ENCODE measurements at regions not wholly inside any gene's neighbourhood (a gene's known extent, or its start where the extent isn't known, plus 50 kb on each side); places are given as distances from the start of the nearest gene placed in this dataset.

DNA sequence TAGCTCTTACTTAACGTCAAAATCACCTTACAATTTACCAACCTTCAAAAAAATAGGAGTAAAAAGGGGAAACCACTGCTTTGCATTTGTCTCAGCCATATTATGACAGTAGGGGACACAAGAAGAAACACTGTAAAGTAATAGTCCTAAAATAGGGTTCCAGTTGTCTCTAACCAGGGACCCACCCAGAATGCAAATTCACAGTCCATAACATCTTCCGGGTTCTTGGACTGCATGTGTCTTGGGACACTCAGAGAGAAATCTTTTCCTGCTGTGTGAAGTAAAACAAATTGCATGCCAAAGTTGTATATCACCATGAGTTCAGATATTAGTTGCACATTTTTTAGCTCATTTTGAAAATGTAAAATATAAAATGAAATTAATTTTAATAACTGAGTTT lies 69.8 kb upstream of the PGR start:
- no peaks in the 10 kb centered on the region for H3K9me3 Mint-ChIP-seq
- no peak for DNase-seq
- H3K27me3 Mint-ChIP-seq, result no peaks in the 10 kb centered on the region
- no peak overlapping the region for H3K4me3 Mint-ChIP-seq
- no peak overlapping the region for H3K27ac Mint-ChIP-seq
- H3K4me1 Mint-ChIP-seq, result no peaks in the 10 kb centered on the region
- ATAC-seq, result no peak

DNA sequence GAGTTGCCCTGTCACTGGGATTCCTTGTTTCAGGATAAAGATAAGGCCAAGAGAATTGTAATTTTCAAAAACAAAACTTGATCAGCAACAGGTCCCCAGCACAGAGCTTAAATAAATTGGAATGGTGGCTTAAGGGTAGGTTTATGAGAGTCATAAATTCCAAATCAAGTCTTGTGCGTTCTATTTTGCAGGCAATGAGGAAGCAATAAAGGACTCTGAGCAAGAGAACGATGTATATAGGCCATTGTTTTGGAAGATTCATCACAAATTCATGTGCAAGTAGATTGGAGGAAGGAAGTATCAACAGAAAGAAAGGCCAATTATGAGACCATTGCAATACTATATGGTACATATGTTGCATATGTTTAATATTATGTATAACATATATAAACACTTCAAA lies 65.7 kb upstream of the PGR start:
- Mint-ChIP-seq H3K4me1 (no peaks in the 10 kb centered on the region), H3K27me3 (no peaks in the 10 kb centered on the region), H3K27ac (no peak overlapping the region), H3K4me3 (no peak overlapping the region), H3K9me3 (peaks cover 8 to 13% of the 10 kb centered on the region in 2 donors)
- no peak for ATAC-seq
- DNase-seq, result no peak

DNA sequence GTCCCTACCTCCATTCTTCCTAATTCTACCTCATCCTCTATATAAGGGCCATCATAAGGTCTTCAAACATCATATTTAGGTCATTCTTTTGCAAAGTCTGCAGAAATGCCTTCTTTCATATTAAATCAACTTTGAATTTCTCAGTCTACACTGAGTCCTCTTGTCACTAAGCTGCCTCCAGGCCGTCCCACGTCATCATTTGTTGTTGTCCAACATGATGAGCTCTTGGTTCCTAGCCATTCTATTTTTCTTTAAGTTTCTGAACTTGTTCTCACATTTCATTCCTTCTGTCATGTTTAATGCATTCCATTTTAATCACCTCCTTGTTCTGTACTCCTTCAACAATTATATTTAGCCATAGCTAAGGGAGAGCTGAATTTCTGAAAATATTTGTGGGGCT lies 59.2 kb upstream of the PGR start:
- no peak overlapping the region for H3K4me3 Mint-ChIP-seq

DNA sequence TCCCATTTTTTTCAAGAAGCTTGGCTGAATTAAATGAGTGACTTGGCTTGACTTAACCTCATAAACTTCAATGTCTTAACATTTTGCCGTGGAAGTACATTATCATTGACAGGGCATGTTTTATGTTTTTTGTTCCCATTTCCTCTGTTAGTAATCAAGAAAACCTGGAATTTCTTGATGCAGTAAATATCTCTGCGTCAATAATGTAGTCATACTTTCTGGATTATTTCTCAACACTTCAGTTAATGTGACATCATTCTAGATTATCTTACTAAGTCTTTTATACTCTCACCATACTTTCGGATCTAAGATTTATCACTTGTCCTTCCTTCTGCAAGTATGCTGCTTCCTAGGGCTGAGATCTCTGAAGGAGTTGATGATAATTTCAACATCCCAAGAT lies 58.6 kb upstream of the PGR start:
- peaks cover 5 to 10% of the 10 kb centered on the region in 2 donors for H3K9me3 Mint-ChIP-seq
- ATAC-seq (no peak), DNase-seq (no peak)
- H3K4me3 Mint-ChIP-seq, result no peak overlapping the region
- no peaks in the 10 kb centered on the region for H3K4me1 Mint-ChIP-seq
- no peak overlapping the region for H3K27ac Mint-ChIP-seq
- no peaks in the 10 kb centered on the region for H3K27me3 Mint-ChIP-seq

More for the DNA sequence above, 59.2 kb upstream of the PGR start:
- H3K4me1 Mint-ChIP-seq, result no peaks in the 10 kb centered on the region
- DNase-seq (no peak), ATAC-seq (no peak)
- peaks cover 10 to 12% of the 10 kb centered on the region in 2 donors for H3K9me3 Mint-ChIP-seq
- no peaks in the 10 kb centered on the region for H3K27me3 Mint-ChIP-seq
- H3K27ac Mint-ChIP-seq, result no peak overlapping the region

DNA sequence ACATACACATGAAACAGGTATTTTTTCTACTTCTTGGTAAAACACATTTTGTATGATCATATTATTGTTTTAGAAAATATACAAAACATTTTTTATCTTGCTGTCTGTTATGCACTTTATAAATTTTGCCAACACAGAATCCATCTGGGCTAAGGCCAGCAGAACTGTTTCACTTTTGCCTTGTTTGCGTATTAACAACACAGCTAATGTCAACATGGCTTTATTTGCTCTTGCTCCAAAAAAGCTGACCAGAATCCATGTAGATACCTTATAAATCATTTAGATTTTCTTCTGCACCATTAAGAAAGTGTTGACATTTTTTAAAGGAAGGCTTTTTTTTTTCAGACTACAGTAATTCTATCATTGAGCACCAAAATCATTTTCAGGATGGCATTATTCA lies 58.1 kb upstream of the PGR start:
- no peak for ATAC-seq
- peaks cover 5 to 10% of the 10 kb centered on the region in 2 donors for H3K9me3 Mint-ChIP-seq

DNA sequence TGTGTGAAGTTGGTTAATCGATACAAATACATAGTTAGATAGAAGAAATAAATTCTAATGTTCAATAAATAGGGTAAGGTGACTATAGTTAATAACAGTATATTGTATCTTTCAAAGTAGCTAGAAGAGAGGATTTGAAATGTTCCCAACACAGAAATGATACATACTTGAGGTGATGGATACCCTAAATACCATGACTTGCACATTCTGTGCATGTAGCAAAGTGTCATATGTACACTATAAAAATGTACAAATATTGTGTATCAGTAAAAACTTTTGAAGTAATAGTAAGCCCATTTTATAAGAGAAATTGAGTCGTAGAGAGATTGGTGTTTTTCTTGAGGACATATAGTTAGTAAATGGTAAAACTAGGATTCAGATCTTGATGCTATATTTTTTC lies 56.4 kb upstream of the PGR start:
- Mint-ChIP-seq H3K9me3 (peaks cover 8 to 11% of the 10 kb centered on the region in 2 donors), H3K27ac (no peak overlapping the region), H3K4me1 (no peaks in the 10 kb centered on the region), H3K4me3 (no peak overlapping the region), H3K27me3 (no peaks in the 10 kb centered on the region)
- ATAC-seq (no peak), DNase-seq (no peak)

More for the DNA sequence above, 58.1 kb upstream of the PGR start:
- no peak for DNase-seq
- Mint-ChIP-seq H3K4me3 (no peak overlapping the region), H3K27ac (no peak overlapping the region), H3K27me3 (no peaks in the 10 kb centered on the region), H3K4me1 (no peaks in the 10 kb centered on the region)

DNA sequence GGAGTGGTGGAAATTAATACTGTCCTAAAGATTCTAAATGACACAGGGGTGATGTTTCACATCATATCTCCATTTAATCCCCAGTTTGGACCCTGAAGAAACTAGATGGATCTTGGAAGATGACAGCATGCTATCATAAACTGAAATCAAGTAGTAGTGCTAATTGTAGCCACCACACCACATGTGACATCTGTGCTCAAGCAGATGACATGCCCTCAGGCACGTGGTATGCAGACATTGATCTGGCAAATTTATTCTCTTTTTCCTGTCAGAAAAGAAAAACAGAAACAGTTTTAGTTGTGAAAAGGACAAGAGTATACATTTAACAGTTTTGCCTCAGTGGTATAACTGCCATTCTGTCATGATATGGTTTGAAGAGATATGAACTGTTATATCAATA lies 52.9 kb upstream of the PGR start:
- ATAC-seq (peak; percentile 18), DNase-seq (no peak)
- Mint-ChIP-seq H3K4me3 (no peak overlapping the region), H3K4me1 (no peaks in the 10 kb centered on the region), H3K9me3 (peaks cover 8% of the 10 kb centered on the region in 2 donors), H3K27ac (no peak overlapping the region), H3K27me3 (no peaks in the 10 kb centered on the region)

DNA sequence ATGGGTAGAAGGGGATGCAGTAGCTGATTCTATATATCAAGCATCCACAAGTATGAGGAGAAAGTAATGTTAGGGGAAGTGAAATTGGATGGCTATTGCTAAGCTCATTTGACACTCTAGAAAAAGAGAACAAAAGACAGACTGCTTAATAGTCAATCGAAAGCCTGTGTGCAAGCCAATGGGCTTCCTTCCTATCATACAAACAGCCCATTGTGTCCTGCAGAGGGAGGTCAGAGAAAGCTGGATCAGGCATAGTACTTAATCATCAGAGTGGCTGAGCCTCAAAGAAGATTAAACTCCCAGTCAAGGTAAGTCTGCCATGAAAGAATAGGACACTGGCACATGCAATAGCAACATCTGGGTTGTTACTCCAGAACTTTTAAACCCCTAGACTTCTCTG lies 50.9 kb upstream of the PGR start:
- ATAC-seq (no peak), DNase-seq (no peak)
- no peak overlapping the region for H3K4me3 Mint-ChIP-seq
- H3K9me3 Mint-ChIP-seq, result peaks cover 14 to 15% of the 10 kb centered on the region in 2 donors
- H3K27ac Mint-ChIP-seq, result no peak overlapping the region
- no peaks in the 10 kb centered on the region for H3K4me1 Mint-ChIP-seq
- no peaks in the 10 kb centered on the region for H3K27me3 Mint-ChIP-seq

Data from stimulated activated naive CD8-positive, alpha-beta T cell treated with anti-CD3 and anti-CD28 coated beads, Interleukin-15, amount 100 ng/mL, for 72 hours (primary cell).